CMK (cell line): ENCODE measurements at regions not wholly inside any gene's neighbourhood (a gene's known extent, or its start where the extent isn't known, plus 50 kb on each side); places are given as distances from the start of the nearest gene placed in this dataset.

Experiments
- DNase-seq: peaks from one replicate; pipeline ENCODE4 v3.0.0-alpha.2; 2010; ENCODE audit warnings: low read depth

GRCh38 chr1:194268839-194269238, 1082.4 kb upstream of the B3GALT2 start:
- DNase-seq = no peak

DNA sequence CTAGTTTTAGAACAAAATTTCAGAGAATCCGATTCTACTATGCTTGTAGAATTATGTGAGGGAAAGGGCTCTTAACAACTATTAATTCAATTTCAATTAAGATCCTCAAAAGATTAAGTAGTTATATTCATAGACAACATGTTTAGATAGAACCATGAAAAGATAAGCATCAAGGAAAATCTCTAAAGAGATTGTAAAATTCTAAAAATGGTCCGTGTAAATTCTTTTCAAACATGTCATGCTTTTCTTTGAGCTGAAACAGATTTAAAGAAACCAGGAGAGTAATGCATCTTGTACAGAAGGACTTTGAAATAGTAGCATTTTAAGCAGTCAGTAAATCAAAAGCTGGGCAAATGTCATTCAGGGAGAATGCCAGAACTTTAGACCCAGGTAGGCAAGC, 1080.6 kb upstream of the B3GALT2 start:
- no peak for DNase-seq

GRCh38 chr1:194256010-194256409, 1069.6 kb upstream of the B3GALT2 start:
- no peak for DNase-seq

- no peak for DNase-seq
Measured at GRCh38 chr1:194252199-194252598, 1065.8 kb upstream of the B3GALT2 start.

DNA sequence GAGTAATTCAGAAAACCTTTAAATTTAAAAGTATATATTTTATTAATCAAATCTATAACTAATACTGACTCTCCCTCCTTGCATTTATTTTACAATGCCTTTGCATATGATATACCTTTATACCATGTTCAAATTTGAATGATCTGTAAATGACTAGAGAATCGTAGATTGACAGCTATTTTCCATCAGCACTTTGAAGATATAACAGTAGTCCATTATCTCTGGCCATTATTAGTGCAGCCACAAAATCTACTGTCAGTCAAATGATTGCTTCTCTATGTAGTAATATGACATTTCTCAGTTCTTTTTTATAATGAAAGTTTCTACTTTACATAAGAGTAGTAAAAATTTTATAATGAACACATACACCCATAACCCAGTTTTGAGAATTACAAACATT, 1054.8 kb upstream of the B3GALT2 start:
- no peak for DNase-seq

DNA sequence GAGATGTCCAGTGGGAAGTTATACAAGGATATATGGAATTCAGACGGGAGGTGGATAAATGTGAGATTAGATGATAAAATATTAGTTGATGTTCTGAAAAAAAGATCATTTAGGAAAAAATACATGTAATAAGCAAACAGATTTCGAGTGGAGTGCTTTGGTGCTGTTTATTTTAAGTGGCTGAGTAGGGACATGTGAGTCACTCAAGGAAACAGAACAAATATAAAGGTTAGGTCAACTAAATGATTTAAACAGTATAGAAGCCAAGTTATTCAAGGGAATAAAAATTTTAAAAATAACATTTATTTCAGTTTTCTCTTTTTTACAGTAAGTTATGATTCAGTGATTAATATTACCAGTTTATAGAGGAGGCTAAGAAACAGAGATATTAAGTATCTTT, 1046.7 kb upstream of the B3GALT2 start:
- DNase-seq = no peak

GRCh38 chr1:194230351-194231144, 1044.1 kb upstream of the B3GALT2 start:
- DNase-seq = no peak

- no peak for DNase-seq
Measured at GRCh38 chr1:194228427-194228826, 1042.0 kb upstream of the B3GALT2 start.

DNA sequence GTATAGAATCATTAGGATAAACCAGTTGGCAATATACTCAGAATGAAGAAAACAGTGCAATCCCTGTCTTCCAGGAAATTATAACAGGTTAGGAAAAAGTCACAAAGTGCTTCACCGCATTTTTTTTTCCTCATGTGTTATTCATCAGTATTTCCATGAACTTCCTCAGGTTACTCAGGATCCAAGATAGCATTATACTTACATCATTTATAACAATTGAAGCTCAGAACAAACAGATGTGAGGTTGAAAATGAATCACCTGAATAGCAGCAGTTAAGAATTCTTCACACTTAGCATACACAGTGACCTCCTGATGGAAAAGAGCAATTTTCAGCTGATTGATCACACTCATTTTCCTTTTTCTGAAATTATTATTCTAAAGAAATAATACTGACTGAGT, 1040.7 kb upstream of the B3GALT2 start:
- DNase-seq = no peak

- DNase-seq = no peak
Measured at GRCh38 chr1:194225821-194226220, 1039.4 kb upstream of the B3GALT2 start.

- DNase-seq = no peak
Measured at GRCh38 chr1:194223596-194223995, 1037.2 kb upstream of the B3GALT2 start.

DNA sequence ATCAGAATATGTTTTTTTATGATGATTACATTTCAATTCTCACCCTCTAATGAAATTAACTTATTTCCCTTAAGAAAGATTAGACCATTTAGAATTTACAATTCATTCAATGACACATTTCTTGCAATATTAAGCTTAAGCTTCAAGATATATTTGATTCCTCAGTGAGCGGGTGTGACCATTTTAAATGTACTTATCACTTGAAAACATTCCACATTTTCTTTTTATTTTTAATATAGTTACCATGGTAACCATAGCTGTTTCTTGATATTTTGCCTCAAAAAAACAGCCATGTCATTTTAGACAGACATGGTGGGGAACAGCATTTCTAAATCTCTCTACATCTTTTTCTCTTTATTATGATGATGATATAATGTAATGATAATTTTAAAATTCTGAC, 1029.0 kb upstream of the B3GALT2 start:
- DNase-seq = no peak

GRCh38 chr1:194214735-194215134, 1028.3 kb upstream of the B3GALT2 start:
- no peak for DNase-seq

DNA sequence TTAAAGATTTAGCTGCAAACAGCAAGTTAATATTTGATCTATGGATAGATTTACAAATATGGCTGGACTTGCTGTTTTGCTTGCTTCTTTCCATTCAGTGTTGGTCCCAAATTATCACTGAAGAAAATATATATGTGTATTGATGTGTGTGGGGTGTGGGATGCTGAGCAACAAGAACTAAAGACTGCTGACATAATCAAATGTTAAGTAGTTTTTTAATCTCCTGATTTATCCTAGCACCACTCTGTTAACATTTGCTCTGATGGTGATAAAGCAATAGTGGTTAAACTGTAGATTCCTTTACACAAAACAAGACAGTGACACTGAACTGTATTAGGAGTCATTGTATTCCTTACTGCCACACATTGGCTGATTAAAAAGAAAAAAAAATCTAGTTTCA, 1023.5 kb upstream of the B3GALT2 start:
- DNase-seq = no peak

- DNase-seq = no peak
Measured at GRCh38 chr1:194208674-194209073, 1022.3 kb upstream of the B3GALT2 start.

GRCh38 chr1:194196562-194196961, 1010.1 kb upstream of the B3GALT2 start:
- DNase-seq = no peak

GRCh38 chr1:194194724-194195123, 1008.3 kb upstream of the B3GALT2 start:
- no peak for DNase-seq

GRCh38 chr1:194184974-194185373, 998.6 kb upstream of the B3GALT2 start:
- DNase-seq = no peak

DNA sequence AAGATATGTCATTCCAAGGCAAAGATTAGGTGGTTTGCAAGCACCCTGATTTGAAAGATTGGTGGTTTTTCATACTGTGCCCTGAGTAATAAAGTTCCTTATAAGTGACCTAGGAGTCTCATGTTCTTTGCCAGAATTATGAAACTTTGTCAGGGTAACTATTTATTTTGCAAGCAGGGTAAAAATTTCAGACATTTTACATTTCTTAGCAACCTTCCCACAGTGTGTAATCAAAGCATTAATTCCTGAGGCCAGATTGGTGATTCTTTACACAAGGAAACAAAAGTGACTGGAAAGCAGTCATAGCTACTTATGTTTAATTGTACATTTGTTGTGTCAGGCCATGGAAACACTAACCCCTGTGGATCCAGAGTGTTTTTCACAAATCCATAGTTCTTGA, 998.0 kb upstream of the B3GALT2 start:
- no peak for DNase-seq

DNA sequence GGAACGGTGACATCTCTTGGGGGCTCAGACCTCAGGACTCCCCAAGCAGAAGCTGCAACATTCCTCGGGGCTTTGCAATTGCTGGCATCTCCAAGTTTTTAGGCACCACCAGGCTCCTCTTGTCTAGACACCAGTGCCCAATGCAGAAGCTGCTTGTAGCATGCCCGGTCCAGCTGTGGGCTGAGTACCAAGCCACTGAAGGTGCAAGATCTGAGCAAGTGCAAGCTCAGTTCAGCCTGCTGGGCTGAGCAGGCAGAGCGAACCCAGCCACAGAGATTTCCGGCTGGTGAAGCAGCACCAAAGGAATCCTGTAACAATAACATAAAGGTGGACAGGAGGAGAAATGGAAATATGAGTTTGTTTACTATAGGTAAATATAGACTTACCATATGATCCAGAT, 995.4 kb upstream of the B3GALT2 start:
- no peak for DNase-seq

DNA sequence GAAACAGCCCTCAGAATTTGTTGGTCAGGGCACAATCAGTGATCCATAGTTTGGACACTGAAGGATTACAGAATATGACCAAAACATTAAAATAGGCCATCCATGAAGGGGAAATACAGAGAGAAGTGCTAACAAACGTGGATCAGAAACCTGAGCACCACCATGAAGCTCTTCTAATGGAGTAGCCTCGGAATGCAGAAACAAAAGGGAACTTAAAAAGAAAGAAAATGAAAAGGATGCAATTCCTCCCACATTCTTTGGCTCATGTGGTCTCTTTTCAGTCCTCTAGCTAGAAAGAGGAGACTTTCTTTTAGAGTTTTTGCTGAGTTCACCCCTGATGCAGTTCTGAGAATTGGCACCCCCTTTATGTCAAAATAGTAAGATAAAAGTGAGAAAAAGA, 989.8 kb upstream of the B3GALT2 start:
- no peak for DNase-seq

- DNase-seq = no peak
Measured at GRCh38 chr1:194175251-194175650, 988.8 kb upstream of the B3GALT2 start.

- DNase-seq = no peak
Measured at GRCh38 chr1:194174528-194174927, 988.1 kb upstream of the B3GALT2 start.

GRCh38 chr1:194171596-194171995, 985.2 kb upstream of the B3GALT2 start:
- no peak for DNase-seq
